H9 (cell line): ENCODE measurements at regions not wholly inside any gene's neighbourhood (a gene's known extent, or its start where the extent isn't known, plus 50 kb on each side); places are given as distances from the start of the nearest gene placed in this dataset.

ENCODE experiments used
- DNase-seq: peaks from one replicate; pipeline ENCODE4 v3.0.0-alpha.2; 2017
- H2AFZ ChIP-seq: one replicate; pipeline ENCODE4 v1.6.1; 2013; ENCODE audit warnings: mild to moderate bottlenecking, low read length, control low read depth, moderate library complexity
- H2AK5ac ChIP-seq: 2 replicates; pipeline ENCODE4 v1.6.1; 2013; ENCODE audit warnings: low read length, control low read depth, mixed read lengths; ENCODE audit not compliant: insufficient read length
- H2BK120ac ChIP-seq: one replicate; pipeline ENCODE4 v1.6.1; 2013; ENCODE audit warnings: low read depth, mild to moderate bottlenecking, low read length, control low read depth, inconsistent platforms; ENCODE audit not compliant: poor library complexity, severe bottlenecking
- H2BK12ac ChIP-seq: 2 replicates; pipeline ENCODE4 v1.6.1; 2013; ENCODE audit warnings: low read length, control low read depth, mixed read lengths, low read depth; ENCODE audit not compliant: insufficient read length
- H2BK15ac ChIP-seq: 2 replicates; pipeline ENCODE4 v1.6.1; 2013; ENCODE audit warnings: low read depth, low read length, control low read depth
- H2BK20ac ChIP-seq: one replicate; pipeline ENCODE4 v1.6.1; 2013; ENCODE audit warnings: low read depth, mild to moderate bottlenecking, low read length, control low read depth, inconsistent platforms; ENCODE audit not compliant: poor library complexity, severe bottlenecking
- H2BK5ac ChIP-seq: 2 replicates; pipeline ENCODE4 v1.6.1; 2013; ENCODE audit warnings: low read length, control low read depth, mixed read lengths; ENCODE audit not compliant: insufficient read length
- H3K14ac ChIP-seq: 2 replicates; pipeline ENCODE4 v1.6.1; 2013; ENCODE audit warnings: low read length, control low read depth; ENCODE audit not compliant: insufficient read depth
- H3K18ac ChIP-seq: 2 replicates; pipeline ENCODE4 v1.6.1; 2013; ENCODE audit warnings: low read depth, mild to moderate bottlenecking, mixed read lengths, low read length, control low read depth; ENCODE audit not compliant: insufficient read length
- H3K23ac ChIP-seq: 2 replicates; pipeline ENCODE4 v1.6.1; 2013; ENCODE audit warnings: low read length, control low read depth, mixed read lengths, low read depth; ENCODE audit not compliant: insufficient read length
- H3K23me2 ChIP-seq: 2 replicates; pipeline ENCODE4 v1.6.1; 2013; ENCODE audit warnings: low read depth, mild to moderate bottlenecking, mixed read lengths, low read length, control low read depth; ENCODE audit not compliant: insufficient read length, poor library complexity, severe bottlenecking
- H3K27ac ChIP-seq: 2 replicates; pipeline ENCODE4 v1.5.1; 2013; ENCODE audit warnings: low read length, control low read depth, mixed read lengths, low read depth; ENCODE audit not compliant: insufficient read length
- H3K27me3 ChIP-seq: 2 replicates; pipeline ENCODE4 v1.6.1; 2013; ENCODE audit warnings: low read length, control low read depth, inconsistent platforms; ENCODE audit not compliant: insufficient read depth
- H3K4ac ChIP-seq: 2 replicates; pipeline ENCODE4 v1.6.1; 2013; ENCODE audit warnings: low read depth, mild to moderate bottlenecking, control low read depth, inconsistent platforms, low read length, moderate library complexity
- H3K4me1 ChIP-seq: 2 replicates; pipeline ENCODE4 v1.6.1; 2013; ENCODE audit warnings: low read length, control low read depth, inconsistent platforms; ENCODE audit not compliant: insufficient read depth
- H3K4me2 ChIP-seq: 2 replicates; pipeline ENCODE4 v1.6.1; 2013; ENCODE audit warnings: low read length, control low read depth, mixed read lengths; ENCODE audit not compliant: insufficient read length, insufficient read depth
- H3K56ac ChIP-seq: 2 replicates; pipeline ENCODE4 v1.6.1; 2013; ENCODE audit warnings: low read depth, mild to moderate bottlenecking, mixed read lengths, low read length, control low read depth; ENCODE audit not compliant: insufficient read length
- H3K79me1 ChIP-seq: 2 replicates; pipeline ENCODE4 v1.6.1; 2013; ENCODE audit warnings: low read depth, mild to moderate bottlenecking, moderate library complexity, low read length, control low read depth, inconsistent platforms; ENCODE audit not compliant: insufficient read depth, poor library complexity, severe bottlenecking
- H3K79me2 ChIP-seq: 2 replicates; pipeline ENCODE4 v1.6.1; 2013; ENCODE audit warnings: low read length, control low read depth, inconsistent platforms; ENCODE audit not compliant: insufficient read depth
- H3K9ac ChIP-seq: 2 replicates; pipeline ENCODE4 v1.6.1; 2013; ENCODE audit warnings: low read length, control low read depth, mixed read lengths; ENCODE audit not compliant: insufficient read length; ENCODE audit errors: extremely low read depth
- H3K9me3 ChIP-seq: one replicate; pipeline ENCODE4 v1.6.1; 2013; ENCODE audit warnings: low read depth, low read length, inconsistent platforms; ENCODE audit not compliant: control insufficient read depth
- H3T11ph ChIP-seq: one replicate; pipeline ENCODE4 v1.6.1; 2013; ENCODE audit warnings: mild to moderate bottlenecking, low read length, control low read depth, inconsistent platforms
- H4K20me1 ChIP-seq: one replicate; pipeline ENCODE4 v1.6.1; 2013; ENCODE audit not compliant: control insufficient read depth, insufficient read length, insufficient read depth
- H4K5ac ChIP-seq: 2 replicates; pipeline ENCODE4 v1.6.1; 2013; ENCODE audit warnings: low read depth, mild to moderate bottlenecking, mixed read lengths, low read length, control low read depth; ENCODE audit not compliant: insufficient read length
- H4K8ac ChIP-seq: replicated peaks from 2 replicates; pipeline ENCODE4 v1.6.1; 2013; ENCODE audit warnings: low read length, control low read depth, mixed read lengths, low read depth; ENCODE audit not compliant: insufficient read length
- H4K91ac ChIP-seq: 2 replicates; pipeline ENCODE4 v1.6.1; 2013; ENCODE audit warnings: low read depth, mild to moderate bottlenecking, moderate library complexity, mixed read lengths, low read length, control low read depth; ENCODE audit not compliant: insufficient read length
- H3K27ac Mint-ChIP-seq, 3 experiments: 2 replicates in 2 of 3; 3 replicates in 1 of 3; pipeline ENCODE4 v1.8.0; 2020 to 2021; ENCODE audit warnings: mixed read lengths in 3 of 3, mild to moderate bottlenecking in 1 of 3, moderate library complexity in 1 of 3
- H3K27me3 Mint-ChIP-seq: 2 replicates; pipeline ENCODE4 v1.8.0; 2021; ENCODE audit warnings: low read depth, mild to moderate bottlenecking, moderate library complexity, mixed read lengths
- H3K36me3 Mint-ChIP-seq, 3 experiments: 2 replicates in 2 of 3; 3 replicates in 1 of 3; pipeline ENCODE4 v1.8.0; 2020 to 2021; ENCODE audit warnings: low read depth in 3 of 3, mixed read lengths in 3 of 3; ENCODE audit not compliant: insufficient read depth in 1 of 3
- H3K4me1 Mint-ChIP-seq, 2 experiments: 2 replicates each; pipeline ENCODE4 v1.8.0; 2020; ENCODE audit warnings: mixed read lengths in 2 of 2
- H3K4me3 Mint-ChIP-seq, 2 experiments: 2 replicates in 1 of 2; 3 replicates in 1 of 2; pipeline ENCODE4 v1.8.0; 2020 to 2021; ENCODE audit warnings: mild to moderate bottlenecking in 2 of 2, mixed read lengths in 2 of 2, moderate library complexity in 1 of 2
- H3K9me3 Mint-ChIP-seq, 2 experiments: 2 replicates in 1 of 2; 3 replicates in 1 of 2; pipeline ENCODE4 v1.8.0; 2020; ENCODE audit warnings: mild to moderate bottlenecking in 2 of 2, mixed read lengths in 2 of 2, moderate library complexity in 1 of 2
- CTCF ChIP-seq: fragments of 200-600 bp; sonication (generic); conservative IDR thresholded peaks from 3 replicates; pipeline ENCODE4 v1.8.0; 2021; ENCODE audit warnings: antibody characterized with exemption, mild to moderate bottlenecking
- WGBS: extraction: QIAGEN DNeasy Blood & Tissue Kit; methylation state at CpG from one replicate; pipeline ENCODE4 v1.1.7; 2013; ENCODE audit warnings: missing lambda C conversion rate, low lambda C conversion rate, mixed read lengths; ENCODE audit not compliant: insufficient read length; ENCODE audit errors: extremely low coverage; 5-methylcytosine and 5-hydroxymethylcytosine counted together

DNA sequence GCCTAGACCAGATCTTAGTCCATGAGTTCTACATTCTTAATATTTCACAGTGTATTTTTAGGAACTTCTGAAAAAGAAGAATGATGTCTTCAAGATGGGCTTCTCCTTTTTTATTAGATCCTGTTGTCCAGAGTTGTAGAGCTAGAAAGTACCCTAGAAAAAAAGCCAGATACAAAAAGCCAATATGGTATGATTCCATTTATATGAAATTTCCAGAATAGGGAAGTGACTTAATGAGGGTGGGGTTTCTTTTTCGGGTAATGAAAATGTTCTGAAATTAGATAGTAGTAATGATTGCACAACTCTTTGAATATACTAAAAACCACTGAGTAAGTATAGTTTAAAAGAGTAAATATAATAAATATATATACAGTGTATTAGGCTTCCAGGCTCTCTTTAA is 116.9 kb downstream of the NFKBIZ start:
- H3K27me3 Mint-ChIP-seq = 0 out of 2 replicates have a peak, but pooled peaks cover 2% of the 10 kb centered on the region
- H3K18ac ChIP-seq = no peak overlapping the region
- H3K27me3 ChIP-seq = no peaks in the 10 kb centered on the region
- no peak overlapping the region for H3K4ac ChIP-seq
- no peak overlapping the region for H4K8ac ChIP-seq
- no peaks in the 10 kb centered on the region for H3K9me3 ChIP-seq
- H3T11ph ChIP-seq = no peak overlapping the region
- no peak overlapping the region for H4K5ac ChIP-seq
- H2AFZ ChIP-seq = no peak overlapping the region
- H2BK120ac ChIP-seq = no peak overlapping the region
- TF ChIP-seq CTCF = no peak
- H3K23ac ChIP-seq = no peak overlapping the region
- WGBS = no CpG with 5 or more reads among the region's 1 CpG
- no peak for DNase-seq
- no peak overlapping the region for H3K4me3 Mint-ChIP-seq
- no peak overlapping the region for H2BK20ac ChIP-seq
- H3K27ac Mint-ChIP-seq = no peak overlapping the region
- H3K9me3 Mint-ChIP-seq = peaks cover 0 to 2% of the 10 kb centered on the region in 2 experiments; a peak in 1 of 5 replicates
- no peak overlapping the region for H2BK5ac ChIP-seq
- H4K91ac ChIP-seq = no peak overlapping the region
- H3K9ac ChIP-seq = no peak overlapping the region
- H2BK12ac ChIP-seq = no peak overlapping the region
- H3K4me2 ChIP-seq = no peak overlapping the region
- no peaks in the 10 kb centered on the region for H3K4me1 Mint-ChIP-seq
- no peak overlapping the region for H2AK5ac ChIP-seq
- no peaks in the 10 kb centered on the region for H3K79me1 ChIP-seq
- no peaks in the 10 kb centered on the region for H3K36me3 Mint-ChIP-seq
- H3K27ac ChIP-seq = no peak overlapping the region
- H3K23me2 ChIP-seq = no peaks in the 10 kb centered on the region
- no peak overlapping the region for H3K56ac ChIP-seq
- no peak overlapping the region for H3K14ac ChIP-seq
- no peaks in the 10 kb centered on the region for H3K79me2 ChIP-seq
- no peak overlapping the region for H2BK15ac ChIP-seq
- no peaks in the 10 kb centered on the region for H4K20me1 ChIP-seq
- H3K4me1 ChIP-seq = no peaks in the 10 kb centered on the region
